Kidney (tissue), 13 donors: ENCODE measurements at regions not wholly inside any gene's neighbourhood (a gene's known extent, or its start where the extent isn't known, plus 50 kb on each side); places are given as distances from the start of the nearest gene placed in this dataset.
"Not testable (repeated sequence)": the region's sequence is repeated elsewhere in the genome, so short reads cannot be mapped to it uniquely, and the experiment has no call there.

Experiments used
- DNase-seq, 5 donors: peaks; one replicate each; pipeline ENCODE4 v3.0.0-alpha.2; 2013 to 2020
- FAIRE-seq: peaks from 2 replicates; lab custom pipeline; 2012; peaks lifted over from hg19 to GRCh38; lab: Jason Lieb, UNC
- H3K27ac ChIP-seq, 2 donors: one replicate each; pipeline ENCODE4 v1.7.0; 2013; ENCODE audit warnings: low read depth in 2 of 2, low read length in 2 of 2, inconsistent platforms in 1 of 2
- H3K27me3 ChIP-seq: one replicate; pipeline ENCODE4 v1.7.1; 2013; ENCODE audit warnings: low read length, inconsistent platforms; ENCODE audit not compliant: control insufficient read depth, insufficient read depth
- H3K36me3 ChIP-seq, 3 donors: one replicate each; pipeline versions ENCODE4 v1.7.0 to v1.7.1; 2013; ENCODE audit warnings: low read length in 3 of 3, control low read depth in 1 of 3, inconsistent platforms in 1 of 3; ENCODE audit not compliant: insufficient read depth in 3 of 3, control insufficient read depth in 2 of 3
- H3K4me1 ChIP-seq, 3 donors: one replicate each; pipeline versions ENCODE4 v1.7.0 to v1.7.1; 2013; ENCODE audit warnings: low read length in 3 of 3, inconsistent platforms in 1 of 3, low read depth in 1 of 3; ENCODE audit not compliant: control insufficient read depth in 2 of 3, insufficient read depth in 2 of 3
- H3K4me3 ChIP-seq, 3 donors: one replicate each; pipeline versions ENCODE4 v1.7.0 to v1.8.1; 2013; ENCODE audit warnings: low read length in 3 of 3, control low read depth in 1 of 3, inconsistent platforms in 1 of 3
- H3K9ac ChIP-seq, 3 donors: one replicate each; pipeline versions ENCODE4 v1.7.0 to v1.7.1; 2013; ENCODE audit warnings: low read length in 3 of 3, control low read depth in 1 of 3, inconsistent platforms in 1 of 3
- H3K9me3 ChIP-seq, 3 donors: one replicate each; pipeline versions ENCODE4 v1.7.0 to v1.7.1; 2013; ENCODE audit warnings: low read length in 3 of 3, control low read depth in 1 of 3, inconsistent platforms in 1 of 3; ENCODE audit not compliant: control insufficient read depth in 2 of 3, insufficient read depth in 1 of 3
- intact Hi-C: fragments of 100-400 bp; cut with DNase I; formaldehyde crosslinking; loops from one replicate; pipeline ENCODE4 v1.11.1; 2022
- TF ChIP-seq, protein P1 (sequence below): IDR thresholded peaks from 3 replicates; pipeline ENCODE4 v1.5.1; 2012; ENCODE audit warnings: mild to moderate bottlenecking, moderate library complexity, borderline replicate concordance; ENCODE audit not compliant: insufficient read depth; ENCODE audit errors: extremely low read depth
- donor health status: control.
- donor health status: control.
- donor health status: control.
- donor health status: control.
- donor health status: control.
- donor health status: DM: yes; HTN: yes; CAD: no.
- donor health status: Normal renal cell carcinoma (clear cell type).

DNA sequence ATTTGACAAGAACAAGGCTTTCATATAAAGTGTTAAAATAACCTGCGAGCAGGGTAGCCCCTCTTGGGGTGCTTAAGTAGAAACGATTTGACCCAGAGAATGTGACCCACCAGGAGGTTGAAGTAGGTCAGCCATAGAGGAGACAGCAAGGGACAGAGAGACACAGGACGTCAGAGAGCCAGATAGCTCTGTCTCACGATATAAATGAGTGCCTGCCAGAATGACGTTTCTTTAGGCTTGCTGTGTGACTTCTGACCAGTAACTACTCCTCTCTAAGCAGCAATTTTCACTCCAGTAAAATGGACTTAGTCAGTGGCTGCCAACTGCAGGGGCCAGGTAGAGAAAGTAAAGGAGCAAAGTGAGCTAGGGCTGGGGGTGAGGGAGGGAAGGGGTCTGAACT lies 473.0 kb upstream of the C16orf82 start:
- intact Hi-C loops, result no loop called here
- Histone ChIP-seq H3K4me1 (no peaks in the 10 kb centered on the region), H3K4me3 (no peak overlapping the region), H3K36me3 (no peaks in the 10 kb centered on the region), H3K9me3 (no peaks in the 10 kb centered on the region), H3K27ac (no peak overlapping the region), H3K27me3 (no peaks in the 10 kb centered on the region), H3K9ac (no peak overlapping the region)
- no peak for DNase-seq
- no peak for FAIRE-seq
- TF ChIP-seq, protein P1, sequence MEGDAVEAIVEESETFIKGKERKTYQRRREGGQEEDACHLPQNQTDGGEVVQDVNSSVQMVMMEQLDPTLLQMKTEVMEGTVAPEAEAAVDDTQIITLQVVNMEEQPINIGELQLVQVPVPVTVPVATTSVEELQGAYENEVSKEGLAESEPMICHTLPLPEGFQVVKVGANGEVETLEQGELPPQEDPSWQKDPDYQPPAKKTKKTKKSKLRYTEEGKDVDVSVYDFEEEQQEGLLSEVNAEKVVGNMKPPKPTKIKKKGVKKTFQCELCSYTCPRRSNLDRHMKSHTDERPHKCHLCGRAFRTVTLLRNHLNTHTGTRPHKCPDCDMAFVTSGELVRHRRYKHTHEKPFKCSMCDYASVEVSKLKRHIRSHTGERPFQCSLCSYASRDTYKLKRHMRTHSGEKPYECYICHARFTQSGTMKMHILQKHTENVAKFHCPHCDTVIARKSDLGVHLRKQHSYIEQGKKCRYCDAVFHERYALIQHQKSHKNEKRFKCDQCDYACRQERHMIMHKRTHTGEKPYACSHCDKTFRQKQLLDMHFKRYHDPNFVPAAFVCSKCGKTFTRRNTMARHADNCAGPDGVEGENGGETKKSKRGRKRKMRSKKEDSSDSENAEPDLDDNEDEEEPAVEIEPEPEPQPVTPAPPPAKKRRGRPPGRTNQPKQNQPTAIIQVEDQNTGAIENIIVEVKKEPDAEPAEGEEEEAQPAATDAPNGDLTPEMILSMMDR, result no peak

DNA sequence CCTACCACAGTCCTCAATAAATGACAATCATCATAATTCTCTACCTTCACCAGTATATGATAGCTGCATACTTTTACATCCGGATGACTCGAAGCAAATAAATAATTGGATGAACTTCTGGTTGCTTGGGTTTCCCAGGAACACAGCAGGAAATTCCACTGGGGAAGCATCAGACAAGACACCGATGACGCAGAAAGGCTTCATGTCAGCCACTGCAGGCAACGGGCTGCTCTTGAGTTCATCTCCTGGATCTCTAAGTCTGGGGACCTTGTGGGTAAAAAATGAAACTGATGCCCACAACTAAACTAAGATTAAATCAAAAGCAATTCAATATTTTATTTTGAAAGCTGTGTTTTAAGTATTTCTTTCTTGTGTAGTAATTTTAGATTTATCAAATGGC lies 472.1 kb upstream of the C16orf82 start:
- Histone ChIP-seq H3K27me3 (no peaks in the 10 kb centered on the region), H3K4me1 (no peaks in the 10 kb centered on the region), H3K27ac (no peak overlapping the region), H3K36me3 (no peaks in the 10 kb centered on the region), H3K9ac (no peak overlapping the region), H3K4me3 (no peak overlapping the region), H3K9me3 (no peaks in the 10 kb centered on the region)
- no peak for DNase-seq
- FAIRE-seq, result no peak
- intact Hi-C loops, result no loop called here
- TF ChIP-seq, protein P1, result no peak

- intact Hi-C loops, result no loop called here
- H3K27ac ChIP-seq, result no peak overlapping the region
- FAIRE-seq (no peak), DNase-seq (no peak)
- H3K36me3 ChIP-seq, result no peaks in the 10 kb centered on the region
- no peaks in the 10 kb centered on the region for H3K27me3 ChIP-seq
- H3K9ac ChIP-seq, result no peak overlapping the region
- H3K4me1 ChIP-seq, result no peaks in the 10 kb centered on the region
- no peaks in the 10 kb centered on the region for H3K9me3 ChIP-seq
- TF ChIP-seq, protein P1, result no peak
- H3K4me3 ChIP-seq, result no peak overlapping the region
Measured at GRCh38 chr16:26595199-26595598, 471.5 kb upstream of the C16orf82 start.

- H3K27me3 ChIP-seq, H3K9ac ChIP-seq, H3K4me1 ChIP-seq, H3K9me3 ChIP-seq, H3K27ac ChIP-seq, intact Hi-C loops, DNase-seq, H3K36me3 ChIP-seq, H3K4me3 ChIP-seq, FAIRE-seq: not testable (repeated sequence)
Measured at GRCh38 chr16:26596033-26596432, 470.7 kb upstream of the C16orf82 start.
